ENCODE measurements at regions not wholly inside any gene's neighbourhood (a gene's known extent, or its start where the extent isn't known, plus 50 kb on each side); places are given as distances from the start of the nearest gene placed in this dataset.

GRCh38 chrX:9252182-9252581, 212.7 kb upstream of the TBL1X start:
- H3K27me3 ChIP-seq: no peaks in the 10 kb centered on the region
- no peak overlapping the region for H3K27ac ChIP-seq
- peaks cover 6% of the 10 kb centered on the region for H3K4me1 Mint-ChIP-seq
- TF ChIP-seq EZH2 (IDR thresholded peaks at IDR 0.05): no peak
- no peak for TF ChIP-seq CTCF (IDR thresholded peaks at IDR 0.05)
- H3K27ac Mint-ChIP-seq: no peak overlapping the region
- H3K4me2 ChIP-seq: no peak overlapping the region
- no peak overlapping the region for H3K4me3 ChIP-seq
- H3K36me3 ChIP-seq: no peaks in the 10 kb centered on the region
- no peaks in the 10 kb centered on the region for H3K36me3 Mint-ChIP-seq
- no peaks in the 10 kb centered on the region for H3F3A ChIP-seq (ENCODE audit: low read depth)
- peaks cover 2% of the 10 kb centered on the region for H3K27me3 Mint-ChIP-seq (ENCODE audit: insufficient read depth, low read depth)
- no peaks in the 10 kb centered on the region for H3K79me2 ChIP-seq (ENCODE audit: low read depth)
- DNase-seq (ENCODE audit: low spot score): no peak
- H3K9me3 ChIP-seq (ENCODE audit: low read depth): no peaks in the 10 kb centered on the region
- H3K9ac ChIP-seq: no peak overlapping the region
- no peak overlapping the region for H2AFZ ChIP-seq (replicated peaks)
- no peak overlapping the region for H3K4me3 Mint-ChIP-seq
- no peaks in the 10 kb centered on the region for H3K4me1 ChIP-seq
- H3K9me3 Mint-ChIP-seq: peaks cover 9% of the 10 kb centered on the region
- H4K20me1 ChIP-seq (ENCODE audit: low read depth): no peaks in the 10 kb centered on the region

GRCh38 chrX:9253211-9253610, 211.6 kb upstream of the TBL1X start:
- Histone ChIP-seq H3K4me3 (no peak overlapping the region), H4K20me1 (ENCODE audit: low read depth) (no peaks in the 10 kb centered on the region), H3K79me2 (ENCODE audit: low read depth) (no peaks in the 10 kb centered on the region), H3K4me1 (no peaks in the 10 kb centered on the region), H3F3A (ENCODE audit: low read depth) (no peaks in the 10 kb centered on the region), H2AFZ (replicated peaks) (no peak overlapping the region), H3K36me3 (no peaks in the 10 kb centered on the region), H3K9me3 (ENCODE audit: low read depth) (no peaks in the 10 kb centered on the region), H3K4me2 (no peak overlapping the region), H3K27ac (no peak overlapping the region), H3K9ac (no peak overlapping the region), H3K27me3 (no peaks in the 10 kb centered on the region)
- no peak for TF ChIP-seq EZH2phosphoT487 (IDR thresholded peaks at IDR 0.05)
- no peak for DNase-seq (ENCODE audit: low spot score)
- no peak overlapping the region for H3K27ac Mint-ChIP-seq
- H3K9me3 Mint-ChIP-seq: peaks cover 9% of the 10 kb centered on the region
- H3K4me3 Mint-ChIP-seq: no peak overlapping the region
- H3K27me3 Mint-ChIP-seq (ENCODE audit: insufficient read depth, low read depth): peaks cover 2% of the 10 kb centered on the region
- peaks cover 6% of the 10 kb centered on the region for H3K4me1 Mint-ChIP-seq
- no peaks in the 10 kb centered on the region for H3K36me3 Mint-ChIP-seq

- H3F3A ChIP-seq (ENCODE audit: low read depth): no peaks in the 10 kb centered on the region
- H3K4me1 Mint-ChIP-seq: no peaks in the 10 kb centered on the region
- H3K9ac ChIP-seq: no peak overlapping the region
- no peaks in the 10 kb centered on the region for H3K36me3 Mint-ChIP-seq
- peaks cover 6% of the 10 kb centered on the region for H3K9me3 ChIP-seq (ENCODE audit: low read depth)
- no peak overlapping the region for H3K4me2 ChIP-seq
- H3K4me1 ChIP-seq: no peaks in the 10 kb centered on the region
- H3K79me2 ChIP-seq (ENCODE audit: low read depth): no peaks in the 10 kb centered on the region
- H4K20me1 ChIP-seq (ENCODE audit: low read depth): no peaks in the 10 kb centered on the region
- no peak overlapping the region for H2AFZ ChIP-seq (replicated peaks)
- DNase-seq (ENCODE audit: low spot score): no peak
- H3K27ac ChIP-seq: no peak overlapping the region
- H3K27me3 ChIP-seq: no peaks in the 10 kb centered on the region
- no peak overlapping the region for H3K4me3 ChIP-seq
- H3K27ac Mint-ChIP-seq: no peak overlapping the region
- peaks cover 5% of the 10 kb centered on the region for H3K27me3 Mint-ChIP-seq (ENCODE audit: insufficient read depth, low read depth)
- H3K4me3 Mint-ChIP-seq: no peak overlapping the region
- H3K9me3 Mint-ChIP-seq: peaks cover 2% of the 10 kb centered on the region
- TF ChIP-seq EZH2 (IDR thresholded peaks at IDR 0.05) (no peak), EZH2phosphoT487 (IDR thresholded peaks at IDR 0.05) (no peak), CTCF (IDR thresholded peaks at IDR 0.05) (no peak)
- H3K36me3 ChIP-seq: no peaks in the 10 kb centered on the region
These were observed 207.0 kb upstream of the TBL1X start for GRCh38 chrX:9257718-9258420.

GRCh38 chrX:9258421-9259104, 206.3 kb upstream of the TBL1X start:
- Histone ChIP-seq H3F3A (ENCODE audit: low read depth) (no peaks in the 10 kb centered on the region), H3K27me3 (no peaks in the 10 kb centered on the region), H2AFZ (replicated peaks) (no peak overlapping the region), H3K4me1 (no peaks in the 10 kb centered on the region), H3K4me2 (no peak overlapping the region), H3K9me3 (ENCODE audit: low read depth) (peaks cover 6% of the 10 kb centered on the region), H4K20me1 (ENCODE audit: low read depth) (no peaks in the 10 kb centered on the region), H3K9ac (no peak overlapping the region), H3K79me2 (ENCODE audit: low read depth) (no peaks in the 10 kb centered on the region), H3K36me3 (no peaks in the 10 kb centered on the region), H3K27ac (no peak overlapping the region), H3K4me3 (no peak overlapping the region)
- Mint-ChIP-seq H3K27ac (no peak overlapping the region), H3K9me3 (peaks cover 2% of the 10 kb centered on the region), H3K27me3 (ENCODE audit: insufficient read depth, low read depth) (peaks cover 8% of the 10 kb centered on the region), H3K4me3 (no peak overlapping the region), H3K4me1 (no peaks in the 10 kb centered on the region), H3K36me3 (no peaks in the 10 kb centered on the region)
- no peak for TF ChIP-seq CTCF (IDR thresholded peaks at IDR 0.05)
- TF ChIP-seq EZH2 (IDR thresholded peaks at IDR 0.05): no peak
- DNase-seq (ENCODE audit: low spot score): no peak

Data from neural progenitor cell (in vitro differentiated cells).